Activated CD8-positive, alpha-beta memory T cell treated with anti-CD3 and anti-CD28 coated beads, Interleukin-2, amount 50 U/mL, for 48 hours (primary cell): ENCODE measurements at regions not wholly inside any gene's neighbourhood (a gene's known extent, or its start where the extent isn't known, plus 50 kb on each side); places are given as distances from the start of the nearest gene placed in this dataset.

Experiments used
- DNase-seq: peaks from one replicate; pipeline ENCODE4 v3.0.0-alpha.2; 2020

DNA sequence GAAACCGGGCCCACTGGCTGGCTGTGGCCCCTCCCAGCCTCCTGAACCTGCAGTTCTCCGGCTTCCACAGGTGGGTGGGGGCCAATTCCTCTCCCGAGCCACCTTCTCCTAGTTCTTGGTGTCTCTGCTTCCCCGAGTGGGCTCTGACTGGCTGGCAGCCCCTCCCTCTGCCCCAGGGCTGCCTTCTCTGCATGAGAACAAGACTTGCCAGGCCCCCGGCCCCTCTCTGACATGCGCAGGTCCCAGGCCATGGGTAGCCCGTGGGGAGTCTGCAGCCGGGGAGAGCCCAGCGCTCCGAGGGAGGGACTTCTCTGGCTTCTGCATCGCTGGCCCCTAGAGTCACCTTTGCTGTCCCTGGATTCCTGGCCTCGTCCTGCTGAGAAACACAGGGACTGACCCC lies 421.7 kb downstream of the IRX2 start:
- no peak for DNase-seq

DNA sequence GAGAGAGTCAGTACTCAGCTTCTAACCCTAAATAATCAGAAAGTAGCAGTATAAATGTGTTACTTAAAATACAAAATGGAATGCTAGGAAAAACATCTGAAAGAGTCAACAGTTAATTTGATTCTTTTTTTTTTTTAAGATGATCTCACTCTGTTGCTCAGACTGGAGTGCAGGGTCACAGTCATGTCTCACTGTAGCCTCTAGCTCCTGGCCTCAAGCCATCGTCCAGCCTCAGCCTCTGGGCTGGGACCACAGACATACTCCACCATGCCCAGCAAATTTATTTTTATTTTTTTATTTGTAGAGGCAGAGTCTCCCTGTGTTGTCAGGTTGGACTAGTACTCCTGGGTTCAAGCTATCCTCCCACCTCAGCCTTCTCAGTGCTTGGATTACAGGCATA lies 424.9 kb downstream of the IRX2 start:
- no peak for DNase-seq

DNA sequence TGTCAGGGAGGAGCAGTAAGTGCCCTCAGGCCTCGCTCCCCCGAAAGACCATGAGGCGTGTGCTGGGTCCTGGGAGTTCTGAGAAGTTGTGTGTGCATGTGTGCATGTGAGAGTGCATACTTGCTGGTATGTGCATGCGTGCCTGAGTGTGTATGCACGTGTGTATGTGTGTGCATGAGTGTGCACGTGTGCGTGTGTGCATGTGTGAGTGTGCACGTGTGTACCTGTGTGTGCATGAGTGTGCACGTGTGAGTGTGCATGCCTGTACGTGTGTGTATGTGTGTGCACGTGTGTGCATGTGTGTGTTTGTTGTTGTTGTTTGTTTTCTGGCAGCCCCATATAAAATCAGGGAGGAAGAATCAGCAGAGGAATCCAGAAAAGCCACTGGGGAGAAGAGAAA lies 426.7 kb downstream of the IRX2 start:
- DNase-seq = no peak

DNA sequence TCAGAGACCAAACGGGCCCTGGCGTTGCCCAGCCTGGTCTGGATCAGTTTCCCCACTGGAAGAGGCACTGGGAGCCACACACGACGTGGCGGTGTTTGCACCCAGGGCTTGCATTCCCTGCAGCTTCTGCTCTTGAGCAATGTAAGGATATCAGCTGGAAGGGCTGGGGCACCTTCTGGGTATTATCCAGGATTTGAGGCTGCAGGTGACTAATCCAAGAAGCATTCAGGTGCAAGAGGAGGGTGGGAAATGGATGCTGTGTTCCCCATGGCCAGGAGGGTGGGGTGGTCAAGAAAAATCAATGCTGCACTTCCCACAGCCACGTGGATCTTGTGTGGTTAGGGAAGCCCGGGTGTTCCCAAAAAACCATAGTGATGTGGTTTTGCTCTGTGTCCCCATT lies 430.9 kb downstream of the IRX2 start:
- DNase-seq = no peak

DNA sequence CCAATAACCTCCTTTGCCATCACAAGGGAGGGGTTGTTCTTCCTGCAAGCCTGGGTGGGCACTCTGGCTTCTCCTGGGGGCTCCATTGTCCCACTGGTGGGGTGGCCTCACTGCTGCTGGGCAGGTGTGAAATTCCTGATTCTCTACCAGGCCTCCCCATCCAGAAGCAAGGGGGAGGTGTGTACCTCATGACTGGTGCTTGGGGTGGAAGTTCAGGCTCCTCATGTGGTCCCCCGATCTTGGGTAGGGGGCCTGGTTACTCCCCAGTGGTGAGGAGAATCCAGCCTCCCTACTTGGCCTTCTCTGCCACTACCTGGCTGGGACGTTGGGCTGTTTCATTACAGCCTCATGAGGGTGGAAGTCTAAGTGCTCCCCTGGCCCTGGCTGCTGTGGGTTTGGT lies 433.9 kb downstream of the IRX2 start:
- no peak for DNase-seq

DNA sequence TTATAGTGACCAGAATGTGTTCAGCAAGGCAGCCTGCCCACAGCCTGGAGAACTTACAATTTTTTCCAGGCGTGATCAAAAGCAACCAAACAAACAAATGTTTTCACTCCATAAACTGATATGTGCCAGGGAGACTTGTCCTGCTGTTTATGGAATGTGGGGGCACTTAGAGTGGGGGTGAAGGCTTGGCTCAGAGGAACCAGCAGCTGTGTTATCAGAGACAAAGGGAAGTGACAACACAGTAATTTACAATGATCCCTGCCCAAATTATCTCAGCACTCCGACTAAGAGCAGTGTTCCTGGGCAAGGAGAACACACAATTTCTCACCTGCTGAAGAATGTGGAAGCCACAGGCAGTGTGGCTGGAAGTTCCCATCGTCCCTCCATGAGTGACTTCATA lies 429.1 kb upstream of the IRX4 start:
- DNase-seq = no peak

DNA sequence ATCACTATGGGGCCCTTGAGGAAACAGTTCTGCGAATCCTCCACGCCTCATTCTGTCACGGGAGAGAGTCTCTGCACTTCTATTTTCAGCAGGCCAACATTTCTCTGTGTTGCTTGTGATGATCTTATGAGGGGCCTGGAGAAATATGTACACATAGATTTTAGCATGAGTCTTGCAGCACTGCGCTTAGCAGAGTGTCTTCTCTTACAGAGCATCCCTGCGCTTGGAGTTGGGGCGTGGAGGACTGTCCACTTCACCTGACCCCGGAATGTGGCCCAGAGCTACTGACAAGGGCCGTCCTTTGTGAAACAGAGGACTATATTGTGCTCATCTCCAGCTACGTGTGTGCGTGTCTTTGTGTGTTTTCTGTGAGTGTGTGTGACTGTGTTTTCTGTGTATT lies 428.2 kb upstream of the IRX4 start:
- no peak for DNase-seq

DNA sequence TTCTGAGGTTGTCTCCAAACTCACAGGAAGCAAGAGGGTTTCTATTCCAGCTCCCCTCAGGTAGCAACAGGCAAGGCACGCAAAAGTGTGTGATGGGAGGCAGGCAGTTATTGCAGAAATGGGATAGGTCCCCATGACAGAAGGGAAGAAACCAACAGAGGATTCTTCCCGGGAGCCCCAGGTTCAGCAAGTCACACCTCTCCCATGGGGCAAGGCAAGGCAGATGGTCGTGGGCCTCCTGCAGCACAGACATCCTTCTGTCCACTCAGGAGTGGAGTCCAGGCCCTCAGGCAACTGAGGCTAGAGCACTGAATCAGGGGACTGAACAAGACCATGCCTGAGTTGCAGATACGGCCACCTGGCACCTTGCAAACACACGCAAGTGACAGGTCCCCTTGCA lies 424.9 kb upstream of the IRX4 start:
- DNase-seq = no peak

DNA sequence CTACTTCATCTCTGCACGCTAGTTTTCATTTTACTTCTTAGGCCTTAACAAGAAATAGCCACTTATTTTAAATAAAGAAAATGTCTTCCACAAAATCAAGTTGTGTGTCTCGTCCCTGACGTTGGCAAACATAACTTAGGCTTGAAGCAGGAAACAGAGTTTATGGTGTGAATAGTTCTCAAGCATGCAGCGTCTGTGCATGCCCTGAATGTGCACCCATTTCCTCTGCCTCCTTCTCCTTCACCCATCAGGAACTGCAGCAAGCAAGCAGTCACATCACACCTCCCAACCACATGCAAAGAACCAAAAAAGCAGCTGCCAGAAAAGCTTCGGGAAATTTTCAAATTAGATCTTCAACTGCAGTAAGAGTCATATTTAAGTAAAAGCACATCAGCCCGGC lies 424.0 kb upstream of the IRX4 start:
- no peak for DNase-seq

DNA sequence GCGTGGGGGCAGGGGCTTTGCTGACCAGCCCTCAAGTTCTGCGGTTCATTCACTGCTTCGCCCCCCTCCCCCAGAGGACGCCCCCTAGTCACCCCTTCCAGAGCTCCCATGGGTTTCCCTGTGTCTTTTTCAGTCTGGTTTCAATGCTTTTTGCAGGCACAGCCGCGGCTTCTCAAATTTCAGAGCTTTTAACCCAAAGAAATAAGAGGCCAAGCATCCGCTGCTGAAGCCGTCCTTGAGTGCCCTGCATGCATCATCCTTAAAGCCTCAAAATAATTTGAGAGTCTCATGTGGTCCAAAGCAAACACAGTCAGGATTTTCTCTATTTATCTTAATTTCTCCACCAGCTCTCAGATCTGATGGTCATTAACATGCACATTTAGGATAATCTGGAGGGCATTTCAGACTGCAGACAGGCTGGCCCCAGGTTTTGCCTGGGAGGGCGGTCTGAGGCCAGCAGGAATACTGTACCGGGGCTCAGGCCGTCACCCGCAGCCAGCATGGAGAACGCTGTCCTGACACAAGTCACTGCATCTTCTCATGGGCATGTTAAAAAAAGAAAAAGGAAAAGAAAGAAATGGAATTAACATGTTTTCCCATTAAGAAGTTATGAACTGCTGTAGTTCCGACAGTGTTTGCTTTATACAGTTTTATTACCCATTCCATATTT lies 420.8 kb upstream of the IRX4 start:
- DNase-seq = no peak

DNA sequence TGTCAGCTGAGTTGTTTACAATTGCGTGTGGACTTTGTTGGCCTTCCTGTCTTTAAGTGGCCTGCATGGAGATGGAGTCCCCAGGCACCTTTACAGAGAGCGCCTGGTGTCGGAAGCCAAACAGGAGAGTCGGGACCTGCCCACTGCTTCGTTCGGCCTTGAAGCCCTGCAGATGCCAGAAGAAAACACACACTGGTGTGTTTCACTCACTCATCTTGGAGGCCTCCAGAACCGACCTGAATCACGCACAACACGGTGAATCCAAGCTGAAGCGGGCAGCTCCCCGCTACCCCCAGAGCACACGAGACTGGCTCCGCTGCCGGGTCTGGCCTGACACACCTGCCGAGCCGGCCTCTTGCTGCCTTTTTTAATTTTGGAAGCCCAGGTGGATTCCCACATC lies 419.4 kb upstream of the IRX4 start:
- no peak for DNase-seq

DNA sequence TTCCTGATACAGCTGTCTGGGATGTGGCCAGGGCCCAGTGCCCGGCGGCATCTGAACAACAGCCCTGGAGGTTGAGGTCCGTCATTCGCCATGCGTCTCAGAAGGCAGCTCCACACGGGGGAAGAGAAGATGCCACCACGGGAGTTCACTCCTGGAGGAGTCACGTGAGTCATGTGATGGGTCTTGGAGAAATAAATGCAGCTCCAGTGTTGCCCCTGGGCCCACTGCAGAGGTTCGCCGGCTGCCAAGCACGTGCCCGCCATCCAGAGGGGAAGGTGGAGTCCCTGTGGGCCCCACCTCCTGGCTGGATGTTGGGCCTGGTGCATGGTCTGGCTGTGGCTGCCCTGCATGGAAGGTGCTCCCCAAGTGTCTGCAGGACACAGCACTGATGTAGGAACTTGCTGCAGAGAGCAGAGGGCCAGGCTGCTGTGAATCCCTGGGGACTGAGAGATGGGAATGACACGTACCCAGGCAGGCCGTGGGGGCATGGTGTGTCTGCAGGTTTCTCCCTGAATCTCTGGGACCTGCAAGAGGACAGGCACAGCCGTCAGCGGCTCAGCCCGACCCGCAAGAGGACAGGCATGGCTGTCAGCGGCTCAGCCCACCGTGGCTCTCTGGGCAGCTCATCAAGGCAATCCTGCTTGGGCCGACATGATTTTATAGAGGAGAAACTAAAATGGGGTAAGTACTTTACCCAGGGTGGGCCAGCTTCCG lies 418.3 kb upstream of the IRX4 start:
- no peak for DNase-seq

DNA sequence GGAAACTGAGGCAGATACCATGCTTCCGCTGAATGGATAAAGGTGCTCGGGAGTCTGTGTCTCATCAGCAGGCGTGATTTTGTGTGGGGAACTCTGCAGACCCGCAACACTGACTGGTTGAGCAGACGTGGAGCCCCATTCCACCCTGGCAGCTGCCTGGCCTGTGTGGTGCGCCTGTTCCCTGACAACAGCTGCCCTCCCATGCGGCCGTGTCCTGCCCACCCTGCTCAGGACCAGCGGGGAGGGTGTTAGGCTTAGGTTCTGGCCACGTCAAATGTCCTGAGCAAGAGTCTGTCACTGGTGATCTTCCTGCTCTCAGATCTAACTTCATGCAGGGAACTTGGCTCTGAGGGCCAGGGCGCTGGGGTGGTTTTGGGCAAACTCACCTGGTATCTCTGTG lies 417.7 kb upstream of the IRX4 start:
- no peak for DNase-seq

DNA sequence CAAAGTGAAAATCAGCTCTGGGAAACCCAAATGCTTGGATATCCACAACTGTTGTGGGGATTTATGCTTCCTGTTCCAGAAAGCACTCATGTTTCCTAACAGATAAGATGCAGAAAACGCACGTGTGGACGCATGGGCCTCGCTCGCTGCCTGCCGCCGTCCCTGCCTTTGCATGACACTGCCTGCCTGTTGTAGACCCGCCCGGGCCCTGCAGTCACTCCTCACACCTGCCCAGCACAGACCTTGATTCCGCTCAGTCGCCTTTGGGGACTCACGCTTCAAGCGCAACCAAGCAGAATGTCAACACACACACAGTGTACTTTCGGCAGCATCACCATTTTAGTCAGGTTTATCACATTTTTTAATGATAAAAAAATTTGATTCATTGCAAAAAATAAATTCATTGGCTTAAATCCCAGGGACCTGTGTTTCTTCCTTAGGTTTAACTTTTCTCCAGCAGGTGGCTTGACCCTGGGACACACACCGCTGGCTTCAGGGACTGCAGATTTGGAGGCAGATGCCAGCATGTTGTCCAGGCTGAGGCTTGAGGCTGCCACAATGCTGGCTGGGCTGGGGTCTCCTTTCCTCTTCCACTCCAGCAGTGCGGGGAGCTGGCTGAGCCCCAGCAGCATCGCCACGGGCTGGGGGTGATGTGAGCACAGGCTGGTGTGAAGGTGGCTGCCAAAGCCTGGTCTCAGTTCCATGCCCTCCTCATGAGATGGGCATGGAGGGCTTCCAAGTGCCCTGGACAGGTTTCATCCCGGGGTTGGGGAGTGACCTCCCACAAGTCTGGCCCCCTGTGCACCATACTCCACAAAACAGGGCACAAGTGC lies 416.9 kb upstream of the IRX4 start:
- DNase-seq = no peak

DNA sequence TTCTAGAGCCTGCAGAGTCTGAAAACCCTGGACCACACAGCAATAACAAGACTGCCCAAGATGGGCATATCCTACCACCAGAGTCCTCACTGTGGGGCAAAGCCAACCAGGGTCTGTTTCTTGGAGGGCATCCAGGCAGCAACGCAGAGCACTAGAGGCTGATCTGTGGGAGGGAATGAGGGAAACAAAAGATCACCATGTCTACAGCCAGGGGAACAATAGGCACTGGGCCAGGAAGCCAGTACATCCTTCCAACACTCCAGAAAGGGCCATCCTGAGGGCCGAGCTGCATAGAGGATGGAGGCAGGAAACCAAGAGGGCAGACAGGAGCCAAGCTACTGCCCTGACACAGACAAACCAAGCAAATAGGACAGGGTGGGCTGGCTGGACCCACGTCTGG lies 416.1 kb upstream of the IRX4 start:
- no peak for DNase-seq

DNA sequence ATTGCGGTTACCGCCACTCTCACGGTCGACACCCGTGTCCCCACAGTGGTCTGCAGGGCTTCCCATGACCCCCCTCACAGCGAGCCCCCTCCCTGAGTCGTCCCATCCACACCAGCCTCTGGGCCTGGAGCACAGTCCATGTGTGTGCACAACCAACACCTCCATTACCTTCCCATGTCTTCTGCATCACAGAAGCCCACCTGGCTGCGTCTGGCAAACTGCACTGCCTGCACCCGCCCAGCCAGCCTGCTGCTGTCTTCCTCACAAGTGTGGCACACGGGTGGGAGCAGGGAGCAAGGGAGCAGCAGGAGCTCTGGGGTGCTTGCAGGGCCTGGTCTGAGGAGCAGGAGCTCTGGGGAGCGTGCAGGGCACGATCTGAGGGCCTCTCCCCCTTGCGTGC lies 415.3 kb upstream of the IRX4 start:
- DNase-seq = no peak

DNA sequence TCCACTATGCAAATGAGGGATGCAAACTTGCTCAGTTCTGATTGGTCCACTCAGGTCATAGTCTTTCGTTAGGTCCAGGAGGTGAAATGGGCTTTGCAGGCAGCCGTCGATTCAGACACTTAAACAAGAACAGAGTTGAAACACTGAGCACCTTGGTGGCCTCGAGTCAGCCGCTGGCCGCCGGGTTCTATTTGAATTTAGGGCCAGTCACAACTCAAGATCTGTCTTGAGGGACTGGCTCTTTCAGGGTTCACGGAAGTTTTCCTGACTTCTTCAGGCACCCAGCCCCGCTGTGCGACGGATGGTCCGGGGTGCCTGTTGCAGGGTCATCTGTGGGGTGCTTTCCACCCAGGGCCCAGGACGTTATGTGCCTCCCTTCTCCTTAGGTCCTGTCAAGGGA lies 412.8 kb upstream of the IRX4 start:
- no peak for DNase-seq

DNA sequence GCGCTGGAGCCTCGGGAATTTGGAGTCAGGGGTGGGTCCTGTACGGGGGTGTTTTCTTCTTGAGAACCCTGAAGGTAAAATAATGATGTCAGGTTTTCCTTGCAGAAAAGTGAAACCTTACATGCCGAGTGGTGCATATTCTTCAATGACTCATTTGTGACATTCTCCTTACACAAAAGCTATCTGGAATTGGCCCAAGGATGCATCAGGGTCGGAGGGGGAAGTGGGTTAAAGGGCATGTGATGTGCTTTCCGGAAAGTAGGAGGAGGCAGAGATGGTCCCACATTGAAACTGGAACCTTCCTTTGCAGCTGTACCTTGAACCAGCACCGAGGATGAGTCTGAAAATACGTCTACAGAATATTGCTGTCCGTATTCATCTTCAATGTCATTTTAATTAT lies 411.2 kb upstream of the IRX4 start:
- no peak for DNase-seq

DNA sequence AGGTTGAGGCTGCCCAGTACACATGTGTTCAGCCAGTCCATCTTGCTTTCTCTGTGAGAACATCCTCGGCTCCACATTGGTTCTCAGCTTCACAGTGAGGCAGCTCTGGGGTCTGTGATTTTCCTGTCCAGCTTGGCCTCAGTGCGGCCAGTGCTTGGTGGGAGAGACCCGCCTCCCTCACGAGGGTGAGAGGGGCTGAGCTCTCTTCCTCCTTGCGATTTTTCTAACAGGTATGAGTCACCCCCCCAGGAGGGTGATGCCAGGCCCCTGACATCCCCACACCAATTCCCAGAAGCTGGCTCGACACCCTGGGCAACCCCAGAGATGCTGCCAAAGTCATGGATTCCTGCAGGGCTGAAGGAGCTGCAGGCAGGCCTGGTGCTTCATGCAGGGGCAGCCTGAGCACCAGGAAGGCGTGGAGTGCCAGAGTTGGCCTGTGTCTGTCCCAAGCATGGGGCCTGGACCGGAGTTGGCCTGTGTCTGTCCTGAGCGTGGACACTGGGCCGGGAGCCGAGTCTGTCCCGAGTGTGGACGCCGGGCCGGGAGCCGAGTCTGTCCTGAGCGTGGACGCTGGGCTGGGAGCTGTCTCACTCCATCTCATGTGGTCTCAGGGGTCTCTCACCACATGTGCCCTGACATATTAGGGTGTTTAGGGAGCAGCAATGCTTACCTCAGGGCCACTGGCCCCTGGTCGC lies 408.6 kb upstream of the IRX4 start:
- DNase-seq = no peak

DNA sequence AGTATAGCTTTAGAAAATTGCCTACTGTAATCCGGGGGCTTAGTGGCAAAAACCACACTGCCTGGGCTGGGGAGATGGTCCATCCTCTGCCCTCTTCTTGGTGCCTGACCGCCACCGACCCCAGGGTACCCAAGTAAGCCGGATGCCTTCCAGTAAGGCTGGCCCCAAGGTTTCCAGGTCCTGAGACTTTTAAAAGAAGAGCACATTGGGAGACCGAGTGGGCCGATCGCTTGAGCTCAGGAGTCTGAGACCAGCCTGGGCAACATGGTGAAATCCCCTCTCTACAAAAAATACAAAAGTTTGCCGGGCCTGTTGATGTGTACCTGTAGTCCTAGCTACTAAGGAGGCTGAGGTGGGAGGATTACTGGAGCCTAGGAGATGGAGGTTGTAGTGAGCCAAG lies 406.7 kb upstream of the IRX4 start:
- no peak for DNase-seq

DNA sequence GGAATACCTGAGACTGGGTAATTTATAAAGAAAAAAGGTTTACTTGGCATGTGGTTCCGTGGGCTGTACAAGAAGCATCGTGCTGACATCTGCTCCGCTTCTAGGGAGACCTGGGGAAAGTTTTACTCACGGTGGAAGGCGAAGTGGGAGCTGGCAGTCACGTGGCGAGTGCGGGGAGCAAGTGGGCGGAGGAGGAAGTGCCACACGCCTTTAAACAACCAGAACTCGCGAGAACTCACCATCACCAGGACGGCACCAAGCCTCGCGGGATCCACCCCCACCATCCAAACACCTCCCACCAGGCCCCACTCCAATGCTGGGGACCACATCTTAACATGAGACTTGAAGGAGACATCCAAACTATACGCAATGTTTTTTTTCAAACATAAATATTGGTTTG lies 406.2 kb upstream of the IRX4 start:
- DNase-seq = no peak

DNA sequence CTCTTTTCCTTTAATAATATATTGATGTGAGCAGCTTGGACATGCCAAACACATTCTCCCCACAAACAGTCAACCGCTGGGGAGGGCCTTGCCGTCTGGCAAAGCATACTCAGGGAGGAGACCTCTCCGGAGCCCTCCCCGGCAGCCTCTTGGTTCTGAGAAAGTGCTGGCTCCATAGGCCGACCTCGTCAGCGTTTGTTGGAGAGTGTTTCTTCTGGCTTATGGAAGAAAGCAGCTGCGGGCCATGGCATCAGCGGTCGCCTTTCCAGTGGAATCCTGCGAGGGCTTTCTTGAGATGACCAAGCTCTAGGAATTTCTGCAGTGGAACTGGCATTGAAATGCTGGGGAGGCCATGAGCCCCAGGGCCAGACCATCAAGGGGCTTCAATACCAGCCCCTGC lies 405.7 kb upstream of the IRX4 start:
- no peak for DNase-seq

DNA sequence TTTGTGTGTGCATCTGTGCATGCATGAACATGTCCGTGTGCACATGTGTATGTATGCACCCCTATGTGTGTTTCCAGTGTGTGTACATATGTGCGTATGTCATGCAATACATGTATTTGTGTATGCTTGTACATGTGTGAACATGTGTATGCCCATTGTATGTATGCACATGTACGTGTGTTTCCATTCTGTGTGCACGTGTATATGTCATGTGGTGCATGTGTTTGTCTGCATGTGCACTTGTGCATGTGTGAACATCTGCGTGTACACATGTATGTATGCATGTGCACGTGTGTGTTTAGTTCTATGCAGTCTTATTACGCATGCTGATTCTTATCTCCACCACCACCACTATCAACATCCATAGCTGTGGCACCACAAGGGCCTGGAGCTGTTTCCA lies 403.5 kb upstream of the IRX4 start:
- no peak for DNase-seq

DNA sequence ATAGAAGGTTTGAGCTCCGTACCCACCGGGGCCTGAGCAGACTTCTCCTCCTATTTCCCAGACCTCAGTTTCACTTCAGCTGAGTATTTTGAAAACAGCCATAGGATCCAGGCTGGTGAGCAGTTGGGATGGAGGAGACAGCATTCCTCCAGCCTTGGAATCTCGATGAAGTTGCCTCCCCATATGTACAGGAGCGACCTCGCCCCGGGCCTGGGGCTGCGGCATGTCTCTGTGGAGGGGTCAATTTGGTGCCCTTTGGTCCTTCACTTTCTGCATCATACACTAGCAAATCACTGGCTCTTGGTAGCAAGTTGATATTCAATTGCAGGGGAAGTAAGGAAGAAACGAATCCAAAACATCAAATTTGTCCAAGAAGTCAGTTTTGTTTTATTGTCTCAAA lies 402.0 kb upstream of the IRX4 start:
- DNase-seq = no peak
